ENCODE measurements at regions not wholly inside any gene's neighbourhood (a gene's known extent, or its start where the extent isn't known, plus 50 kb on each side); places are given as distances from the start of the nearest gene placed in this dataset.
A peak's percentile ranks its signal among the peaks of the same experiment; 100 is the strongest.
"Not testable (repeated sequence)": the region's sequence is repeated elsewhere in the genome, so short reads cannot be mapped to it uniquely, and the experiment has no call there.

- DNase-seq (ENCODE audit: low spot score): no peak
Observed at GRCh38 chr17:33837281-33837680, 417.8 kb upstream of the CCL2 start.

- DNase-seq (ENCODE audit: low spot score): no peak
Observed at GRCh38 chr17:33838281-33838680, 416.8 kb upstream of the CCL2 start.

- DNase-seq (ENCODE audit: low spot score): no peak
Observed at GRCh38 chr17:33847900-33848299, 407.2 kb upstream of the CCL2 start.

DNA sequence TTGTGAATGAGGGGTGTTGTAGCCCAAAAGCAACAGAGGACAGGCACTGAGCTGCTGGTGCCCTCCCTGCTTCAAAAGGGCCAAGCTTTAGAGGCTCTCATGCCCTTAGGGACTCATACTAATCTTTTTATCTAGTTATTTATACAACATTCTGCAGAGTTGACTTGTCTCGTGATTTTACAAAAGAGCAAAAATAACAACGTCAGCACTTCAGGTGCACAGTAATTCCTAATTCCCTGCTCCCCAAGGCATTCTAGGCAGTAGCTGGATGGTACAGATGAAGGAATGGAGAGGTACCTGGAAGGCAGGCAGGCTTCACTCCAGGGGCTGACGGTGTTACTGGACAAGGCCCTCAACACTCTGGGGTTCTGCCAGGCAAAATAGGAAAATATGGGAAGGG is 406.7 kb upstream of the CCL2 start:
- no peak for DNase-seq (ENCODE audit: low spot score)

GRCh38 chr17:33854596-33854995 is 400.5 kb upstream of the CCL2 start:
- DNase-seq (ENCODE audit: low spot score): no peak

- no peak for DNase-seq (ENCODE audit: low spot score)
Observed at GRCh38 chr17:33858121-33858520, 397.0 kb upstream of the CCL2 start.

GRCh38 chr17:33858682-33859081 is 396.4 kb upstream of the CCL2 start:
- peak; percentile 73 for DNase-seq (ENCODE audit: low spot score)

- DNase-seq (ENCODE audit: low spot score): no peak
Observed at GRCh38 chr17:33862772-33863602, 392.1 kb upstream of the CCL2 start.

DNA sequence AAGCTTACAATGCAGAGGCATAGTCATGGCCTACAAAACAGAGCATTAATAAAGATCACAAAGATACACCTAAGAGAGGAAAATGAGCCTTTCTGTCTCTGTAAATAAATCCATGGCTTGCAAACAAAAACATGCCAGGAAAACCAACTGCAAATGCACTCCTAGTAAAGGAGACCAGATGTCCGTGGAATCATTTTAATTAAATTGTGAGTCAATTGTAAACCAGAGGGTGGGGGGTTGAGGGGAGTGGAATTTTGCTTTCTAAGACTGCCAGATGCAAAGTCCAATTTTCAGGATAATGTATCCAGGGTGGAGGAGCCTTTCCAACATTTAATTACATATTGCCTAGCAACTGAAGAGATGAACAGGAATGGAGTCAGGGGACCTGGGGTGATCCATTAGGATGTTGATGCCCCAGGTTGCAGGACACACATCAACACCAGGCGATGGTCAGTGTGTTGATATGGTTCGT is 390.3 kb upstream of the CCL2 start:
- no peak for DNase-seq (ENCODE audit: low spot score)

- DNase-seq (ENCODE audit: low spot score): peak; percentile 63
Observed at GRCh38 chr17:33868899-33869298, 386.2 kb upstream of the CCL2 start.

GRCh38 chr17:33870936-33871335 is 384.1 kb upstream of the CCL2 start:
- peak; percentile 84 for DNase-seq (ENCODE audit: low spot score)

GRCh38 chr17:33871720-33872540 is 383.2 kb upstream of the CCL2 start:
- peak; percentile 98 for DNase-seq (ENCODE audit: low spot score)

- DNase-seq (ENCODE audit: low spot score): peak; percentile 72
Observed at GRCh38 chr17:33873201-33873617, 381.9 kb upstream of the CCL2 start.

DNA sequence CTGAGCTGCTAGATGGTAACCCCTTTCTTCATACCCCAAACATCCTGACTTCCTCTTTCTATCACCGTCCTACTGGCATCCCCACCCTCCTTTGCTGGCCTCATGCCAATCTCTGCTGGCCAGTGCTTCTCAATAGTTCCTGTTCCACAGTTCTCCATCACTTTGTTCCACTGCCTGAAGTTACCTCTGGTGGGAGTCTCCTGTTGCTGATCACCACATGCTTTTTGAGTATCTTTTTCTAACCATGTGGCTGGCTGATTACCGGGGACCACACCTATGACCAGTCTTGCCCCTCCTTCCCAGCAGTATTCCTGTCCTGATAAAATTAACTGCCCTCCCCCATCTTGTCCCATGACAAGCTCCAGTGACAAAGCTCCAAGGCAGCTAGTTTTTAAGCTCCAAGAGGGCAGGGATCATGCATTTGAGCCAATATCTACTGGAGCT is 380.4 kb upstream of the CCL2 start:
- peak; percentile 95 for DNase-seq (ENCODE audit: low spot score)

DNA sequence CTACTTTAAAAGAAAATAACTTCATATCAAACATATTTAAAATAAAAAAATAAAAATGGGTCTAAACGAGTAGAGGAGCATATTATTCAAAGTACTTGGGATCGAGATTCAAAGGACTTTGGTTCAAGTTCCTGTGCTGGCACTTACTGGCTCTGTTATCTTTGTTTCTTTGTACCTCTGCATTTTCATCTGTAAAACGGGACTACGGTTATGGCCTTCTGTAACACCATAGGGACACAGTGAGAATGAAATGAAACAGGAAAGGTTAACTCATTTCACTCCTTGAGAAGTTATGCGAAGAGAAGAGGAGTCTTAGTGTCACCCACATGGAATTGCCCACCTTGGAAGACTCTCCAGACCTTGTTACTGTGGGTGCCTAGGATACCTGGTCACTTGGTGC is 379.1 kb upstream of the CCL2 start:
- peak; percentile 59 for DNase-seq (ENCODE audit: low spot score)

DNA sequence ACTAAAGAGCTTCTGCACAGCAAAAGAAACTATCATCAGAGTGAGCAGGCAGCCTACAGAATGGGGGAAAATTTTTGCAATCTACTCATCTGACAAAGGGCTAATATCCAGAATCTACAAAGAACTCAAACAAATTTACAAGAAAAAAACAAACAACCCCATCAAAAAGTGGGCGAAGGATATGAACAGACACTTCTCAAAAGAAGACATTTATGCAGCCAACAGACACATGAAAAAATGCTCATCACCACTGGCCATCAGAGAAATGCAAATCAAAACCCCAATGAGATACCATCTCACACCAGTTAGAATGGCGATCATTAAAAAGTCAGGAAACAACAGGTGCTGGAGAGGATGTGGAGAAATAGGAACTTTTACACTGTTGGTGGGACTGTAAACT is 372.8 kb upstream of the CCL2 start:
- not testable (repeated sequence) for DNase-seq (ENCODE audit: low spot score)

DNA sequence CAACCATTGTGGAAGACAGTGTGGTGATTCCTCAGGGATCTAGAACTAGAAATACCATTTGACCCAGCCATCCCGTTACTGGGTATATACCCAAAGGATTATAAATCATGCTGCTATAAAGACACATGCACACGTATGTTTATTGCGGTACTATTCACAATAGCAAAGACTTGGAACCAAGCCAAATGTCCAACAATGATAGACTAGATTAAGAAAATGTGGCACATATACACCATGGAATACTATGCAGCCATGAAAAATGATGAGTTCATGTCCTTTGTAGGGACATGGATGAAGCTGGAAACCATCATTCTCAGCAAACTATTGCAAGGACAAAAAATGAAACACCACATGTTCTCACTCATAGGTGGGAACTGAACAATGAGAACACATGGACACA is 372.4 kb upstream of the CCL2 start:
- not testable (repeated sequence) for DNase-seq (ENCODE audit: low spot score)

- peak; percentile 83 for DNase-seq (ENCODE audit: low spot score)
Observed at GRCh38 chr17:33888455-33888854, 366.6 kb upstream of the CCL2 start.

- DNase-seq (ENCODE audit: low spot score): peak; percentile 78
Observed at GRCh38 chr17:33889040-33889439, 366.0 kb upstream of the CCL2 start.

- DNase-seq (ENCODE audit: low spot score): no peak
Observed at GRCh38 chr17:33889766-33890165, 365.3 kb upstream of the CCL2 start.

GRCh38 chr17:33892717-33893591 is 362.1 kb upstream of the CCL2 start:
- no peak for DNase-seq (ENCODE audit: low spot score)

- no peak for DNase-seq (ENCODE audit: low spot score)
Observed at GRCh38 chr17:33895491-33895890, 359.6 kb upstream of the CCL2 start.

Data from hematopoietic multipotent progenitor cell treated with erythropoietin and hydrocortisone succinate and interleukin-3 and kit ligand, for 17 days (in vitro differentiated cells).